ENCODE measurements at regions not wholly inside any gene's neighbourhood (a gene's known extent, or its start where the extent isn't known, plus 50 kb on each side); places are given as distances from the start of the nearest gene placed in this dataset.
"Not testable (repeated sequence)": the region's sequence is repeated elsewhere in the genome, so short reads cannot be mapped to it uniquely, and the experiment has no call there.

- TF ChIP-seq PRDM15 (CRISPR knock-in tag; IDR thresholded peaks at IDR 0.05); CTCF (IDR thresholded peaks at IDR 0.05 in 2 of 3, conservative IDR thresholded peaks at IDR 0.05 in 1 of 3; ENCODE audit: control insufficient read depth in 2 of 3, extremely low read depth in 1 of 3, insufficient read depth in 1 of 3, low read depth in 3 of 3, low read length in 3 of 3); ATF3 (IDR thresholded peaks at IDR 0.05; ENCODE audit: borderline replicate concordance, extremely low read depth, low read depth, low read length); TARDBP (IDR thresholded peaks at IDR 0.05; ENCODE audit: borderline replicate concordance); MAX (IDR thresholded peaks at IDR 0.05; ENCODE audit: low read depth, low read length); POLR2A (IDR thresholded peaks at IDR 0.05; ENCODE audit: low read depth, low read length): not testable (repeated sequence)
Measured at GRCh38 chr1:83343767-83344166, 655.2 kb downstream of the TTLL7 start.
